K562 (cell line): ENCODE measurements at regions not wholly inside any gene's neighbourhood (a gene's known extent, or its start where the extent isn't known, plus 50 kb on each side); places are given as distances from the start of the nearest gene placed in this dataset.

Experiments
- BHLHE40 ChIP-seq: IDR thresholded peaks from 2 replicates; pipeline ENCODE4 v1.6.1; 2011; ENCODE audit warnings: low read length, improper control_type of control experiment
- E2F3 ChIP-seq: fragments of 250-450 bp; sonication (Bioruptor Pico); IDR thresholded peaks from 2 replicates; pipeline ENCODE4 v1.4.0; 2020; ENCODE audit warnings: mild to moderate bottlenecking
- KLF16 ChIP-seq: IDR thresholded peaks from 2 replicates; pipeline ENCODE4 v1.6.1; 2016; ENCODE audit warnings: antibody characterized with exemption
- MTA2 ChIP-seq: fragments of 450-650 bp; IDR thresholded peaks from 2 replicates; pipeline ENCODE4 v1.6.1; 2016; ENCODE audit warnings: low read depth
- NFATC3 ChIP-seq: fragments of 450-650 bp; IDR thresholded peaks from 2 replicates; pipeline ENCODE4 v1.6.1; 2017; ENCODE audit warnings: mild to moderate bottlenecking
- NR2C2 ChIP-seq, 2 experiments: fragments of 200-800 bp in 1 of 2; sonication (Bioruptor generic) in 1 of 2; sonication (generic) in 1 of 2; formaldehyde crosslinking in 1 of 2; IDR thresholded peaks; 2 replicates each; pipeline versions ENCODE4 v1.6.1 to v1.8.0; 2016 to 2022; ENCODE audit warnings: mild to moderate bottlenecking in 1 of 2, missing compliant biosample characterization in 1 of 2, missing genetic modification characterization in 1 of 2, missing genetic modification reagents in 1 of 2
- PHB2 ChIP-seq: fragments of 450-650 bp; IDR thresholded peaks from 2 replicates; pipeline ENCODE4 v1.6.1; 2017; ENCODE audit warnings: low read depth
- PREB ChIP-seq: sonication (generic); formaldehyde crosslinking; IDR thresholded peaks from 2 replicates; pipeline ENCODE4 v1.8.1; 2023; ENCODE audit warnings: mild to moderate bottlenecking, missing genetic modification reagents
- RBM15 ChIP-seq: fragments of 200-400 bp; formaldehyde crosslinking; IDR thresholded peaks from 2 replicates; pipeline ENCODE4 v1.6.1; 2018; ENCODE audit warnings: mild to moderate bottlenecking, low read length, moderate library complexity; ENCODE audit not compliant: insufficient read depth
- SMAD2 ChIP-seq: fragments of 150-350 bp; IDR thresholded peaks from 2 replicates; pipeline ENCODE4 v1.6.1; 2014; ENCODE audit warnings: low read depth, mild to moderate bottlenecking, low read length
- TCFL5 ChIP-seq: fragments of 250-450 bp; sonication (Bioruptor Pico); conservative IDR thresholded peaks from 2 replicates; pipeline ENCODE4 v1.6.1; 2021; ENCODE audit warnings: mild to moderate bottlenecking, moderate library complexity, matching md5 sums
- ZBTB26 ChIP-seq: fragments of 450-650 bp; formaldehyde crosslinking; IDR thresholded peaks from 2 replicates; pipeline ENCODE4 v1.4.0; 2022; ENCODE audit warnings: missing genetic modification characterization
- ZBTB9 ChIP-seq: fragments of 450-650 bp; formaldehyde crosslinking; IDR thresholded peaks from 2 replicates; pipeline ENCODE4 v1.4.0; 2020; ENCODE audit warnings: mild to moderate bottlenecking, moderate library complexity
- ZNF165 ChIP-seq: fragments of 250-450 bp; sonication (Bioruptor Pico); IDR thresholded peaks from 2 replicates; pipeline ENCODE4 v1.4.0; 2020; ENCODE audit warnings: borderline replicate concordance
- ZNF277 ChIP-seq: fragments of 250-450 bp; sonication (Bioruptor Pico); IDR thresholded peaks from 2 replicates; pipeline ENCODE4 v1.8.0; 2022; ENCODE audit warnings: inconsistent platforms, mild to moderate bottlenecking, moderate library complexity, borderline replicate concordance
- ZNF609 ChIP-seq: sonication (generic); formaldehyde crosslinking; IDR thresholded peaks from 2 replicates; pipeline ENCODE4 v1.8.1; 2023; ENCODE audit warnings: missing genetic modification reagents, mild to moderate bottlenecking, borderline replicate concordance
- ZNF668 ChIP-seq: fragments of 250-450 bp; sonication (Bioruptor Pico); IDR thresholded peaks from 2 replicates; pipeline ENCODE4 v1.8.0; 2022; ENCODE audit warnings: mild to moderate bottlenecking, inconsistent platforms
- ZNF778 ChIP-seq: fragments of 450-650 bp; formaldehyde crosslinking; IDR thresholded peaks from 2 replicates; pipeline ENCODE4 v1.4.0; 2020; ENCODE audit warnings: mild to moderate bottlenecking, moderate library complexity

GRCh38 chr6:26312501-26313397 is 52.2 kb upstream of the BTN3A2 start (continued):
- TF ChIP-seq SMAD2 (no peak), E2F3 (CRISPR knock-in tag) (no peak), ZNF277 (CRISPR knock-in tag) (no peak), ZNF668 (CRISPR knock-in tag) (no peak), BHLHE40 (peak; percentile 27; the same call in 1 of the 2 replicates), RBM15 (no peak), PHB2 (no peak), MTA2 (no peak), ZNF778 (CRISPR knock-in tag) (no peak), NR2C2 (CRISPR knock-in tag; IDR thresholded peaks at IDR 0.05) (no peak), NR2C2 (tag; IDR thresholded peaks at IDR 0.05) (peak; percentile 44; the same call in 1 of the 2 replicates), KLF16 (no peak), PREB (CRISPR knock-in tag) (no peak), ZBTB9 (CRISPR knock-in tag) (no peak), ZNF165 (CRISPR knock-in tag) (no peak), TCFL5 (no peak), ZNF609 (CRISPR knock-in tag) (no peak), NFATC3 (no peak), ZBTB26 (CRISPR knock-in tag) (no peak)
